Lower leg skin (tissue), 3 donors: ENCODE measurements at regions not wholly inside any gene's neighbourhood (a gene's known extent, or its start where the extent isn't known, plus 50 kb on each side); places are given as distances from the start of the nearest gene placed in this dataset.

Experiments used
- CTCF ChIP-seq, 3 donors: fragments of 450-650 bp; IDR thresholded peaks; one replicate each; pipeline ENCODE4 v1.5.1; 2016; ENCODE audit warnings: antibody characterized with exemption in 3 of 3, mild to moderate bottlenecking in 3 of 3, moderate library complexity in 2 of 3
- POLR2A ChIP-seq, 2 donors: fragments of 450-650 bp; IDR thresholded peaks; one replicate each; pipeline ENCODE4 v1.6.1; 2016 to 2017; ENCODE audit warnings: antibody characterized with exemption in 2 of 2, mild to moderate bottlenecking in 1 of 2, moderate library complexity in 1 of 2

- TF ChIP-seq POLR2A (IDR thresholded peaks at IDR 0.05): no peak
- no peak for TF ChIP-seq CTCF (IDR thresholded peaks at IDR 0.05)
Measured at GRCh38 chr3:128548426-128549282, 55.7 kb upstream of the GATA2 start.
